Activated CD8-positive, alpha-beta T cell treated with anti-CD3 and anti-CD28 coated beads for 36 hours (primary cell): ENCODE measurements at regions not wholly inside any gene's neighbourhood (a gene's known extent, or its start where the extent isn't known, plus 50 kb on each side); places are given as distances from the start of the nearest gene placed in this dataset.

ENCODE experiments used
- ATAC-seq: fragments of 200-7000 bp; cut with Tn5 transposase; one replicate; pipeline ENCODE4 v1.10.0; 2021; ENCODE audit warnings: mild to moderate bottlenecking, moderate library complexity
- CTCF ChIA-PET: fragments of 350-600 bp; sonication (Branson Sonifier 250); formaldehyde crosslinking; loops from one replicate; lab custom pipeline; 2021; ENCODE audit warnings: antibody characterized with exemption; lab: Charles Lee
- POLR2A ChIA-PET: fragments of 350-600 bp; sonication (Branson Sonifier 250); formaldehyde crosslinking; loops from one replicate; lab custom pipeline; 2021; ENCODE audit warnings: antibody characterized with exemption; lab: Charles Lee
- DNase-seq: peaks from one replicate; pipeline ENCODE4 v3.0.0-alpha.2; 2020
- H3K27ac Mint-ChIP-seq: one replicate; pipeline ENCODE4 v1.8.0; 2021; ENCODE audit warnings: mild to moderate bottlenecking, mixed read lengths
- H3K27me3 Mint-ChIP-seq: one replicate; pipeline ENCODE4 v1.8.0; 2021; ENCODE audit warnings: mixed read lengths
- H3K36me3 Mint-ChIP-seq: one replicate; pipeline ENCODE4 v1.8.0; 2021; ENCODE audit warnings: low read depth, mixed read lengths
- H3K4me1 Mint-ChIP-seq: one replicate; pipeline ENCODE4 v1.8.0; 2021; ENCODE audit warnings: low read depth, mixed read lengths
- H3K4me3 Mint-ChIP-seq: one replicate; pipeline ENCODE4 v1.8.0; 2021; ENCODE audit warnings: mild to moderate bottlenecking, moderate library complexity, mixed read lengths
- H3K9me3 Mint-ChIP-seq: one replicate; pipeline ENCODE4 v1.8.0; 2021; ENCODE audit warnings: mixed read lengths
- intact Hi-C: fragments of 100-400 bp; cut with micrococcal nuclease; formaldehyde crosslinking; loops from one replicate; pipeline ENCODE4 v1.10.0; 2022
- TF ChIP-seq, protein P1 (sequence below): fragments of 200-600 bp; IDR thresholded peaks from one replicate; pipeline ENCODE4 v1.8.0; 2022; ENCODE audit warnings: antibody characterized with exemption, mild to moderate bottlenecking

DNA sequence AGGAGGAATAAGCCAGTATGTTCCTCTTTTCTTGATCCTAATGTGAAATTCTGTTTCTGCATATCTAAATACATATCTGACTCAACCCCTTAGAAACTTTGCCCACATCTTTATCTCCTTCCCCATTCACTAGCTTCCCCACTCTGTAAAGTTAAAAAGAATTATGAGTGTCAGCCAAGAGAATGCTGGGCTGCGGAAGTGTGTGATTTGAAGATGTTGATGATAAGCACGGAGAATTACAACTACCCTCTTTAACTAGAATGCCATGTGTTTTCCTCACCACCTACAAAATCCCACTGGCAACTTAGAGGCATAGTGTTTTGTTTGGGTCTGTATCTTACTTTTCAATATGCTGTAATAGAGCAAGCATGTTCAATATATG lies 490.4 kb upstream of the FANCL start:
- Mint-ChIP-seq H3K9me3 (no peaks in the 10 kb centered on the region), H3K27ac (no peak overlapping the region), H3K27me3 (peaks cover 8% of the 10 kb centered on the region), H3K4me3 (no peak overlapping the region), H3K36me3 (no peaks in the 10 kb centered on the region), H3K4me1 (no peaks in the 10 kb centered on the region)
- ChIA-PET CTCF (no interaction called here), POLR2A (no interaction called here)
- DNase-seq (no peak), ATAC-seq (no peak)
- intact Hi-C loops = no loop called here
- TF ChIP-seq, protein P1, sequence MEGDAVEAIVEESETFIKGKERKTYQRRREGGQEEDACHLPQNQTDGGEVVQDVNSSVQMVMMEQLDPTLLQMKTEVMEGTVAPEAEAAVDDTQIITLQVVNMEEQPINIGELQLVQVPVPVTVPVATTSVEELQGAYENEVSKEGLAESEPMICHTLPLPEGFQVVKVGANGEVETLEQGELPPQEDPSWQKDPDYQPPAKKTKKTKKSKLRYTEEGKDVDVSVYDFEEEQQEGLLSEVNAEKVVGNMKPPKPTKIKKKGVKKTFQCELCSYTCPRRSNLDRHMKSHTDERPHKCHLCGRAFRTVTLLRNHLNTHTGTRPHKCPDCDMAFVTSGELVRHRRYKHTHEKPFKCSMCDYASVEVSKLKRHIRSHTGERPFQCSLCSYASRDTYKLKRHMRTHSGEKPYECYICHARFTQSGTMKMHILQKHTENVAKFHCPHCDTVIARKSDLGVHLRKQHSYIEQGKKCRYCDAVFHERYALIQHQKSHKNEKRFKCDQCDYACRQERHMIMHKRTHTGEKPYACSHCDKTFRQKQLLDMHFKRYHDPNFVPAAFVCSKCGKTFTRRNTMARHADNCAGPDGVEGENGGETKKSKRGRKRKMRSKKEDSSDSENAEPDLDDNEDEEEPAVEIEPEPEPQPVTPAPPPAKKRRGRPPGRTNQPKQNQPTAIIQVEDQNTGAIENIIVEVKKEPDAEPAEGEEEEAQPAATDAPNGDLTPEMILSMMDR = no peak

DNA sequence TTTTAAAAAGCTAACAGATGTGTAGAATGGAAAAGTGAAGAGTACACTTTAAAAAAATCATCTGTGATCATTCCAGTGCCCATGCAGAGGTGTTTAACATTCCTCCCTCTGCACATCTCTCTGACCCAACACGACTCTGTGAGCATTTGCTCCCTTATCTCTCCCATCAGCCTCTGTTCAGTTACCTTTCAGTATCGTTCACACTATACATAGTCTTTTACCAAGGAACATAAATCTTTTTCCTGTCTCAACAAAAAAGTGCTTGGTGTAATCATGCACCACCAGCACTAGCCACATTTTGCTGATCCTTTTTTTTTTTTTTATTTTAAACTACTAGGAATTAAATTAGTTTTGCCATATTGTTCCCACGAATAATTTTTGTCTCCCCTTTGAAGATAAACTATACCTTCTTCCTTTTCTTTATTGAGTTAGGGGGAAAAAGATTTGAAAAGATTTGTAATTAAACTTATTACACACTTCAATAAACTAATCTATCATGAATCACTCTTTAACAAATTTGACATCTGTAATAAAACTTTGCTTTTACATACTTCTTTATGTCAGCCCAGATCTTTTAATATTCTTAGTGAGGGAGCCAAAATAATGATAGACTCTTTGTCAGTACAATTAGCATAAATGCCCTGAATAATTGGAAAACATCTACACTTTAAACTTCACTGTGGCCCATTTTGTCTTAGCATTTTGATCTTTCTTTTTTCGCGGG lies 489.8 kb upstream of the FANCL start:
- Mint-ChIP-seq H3K27ac (no peak overlapping the region), H3K27me3 (peaks cover 8% of the 10 kb centered on the region), H3K9me3 (no peaks in the 10 kb centered on the region), H3K4me3 (no peak overlapping the region), H3K36me3 (no peaks in the 10 kb centered on the region), H3K4me1 (no peaks in the 10 kb centered on the region)
- CTCF ChIA-PET = no interaction called here
- TF ChIP-seq, protein P1 = no peak
- DNase-seq (no peak), ATAC-seq (no peak)
- POLR2A ChIA-PET = no interaction called here
- intact Hi-C loops = no loop called here

DNA sequence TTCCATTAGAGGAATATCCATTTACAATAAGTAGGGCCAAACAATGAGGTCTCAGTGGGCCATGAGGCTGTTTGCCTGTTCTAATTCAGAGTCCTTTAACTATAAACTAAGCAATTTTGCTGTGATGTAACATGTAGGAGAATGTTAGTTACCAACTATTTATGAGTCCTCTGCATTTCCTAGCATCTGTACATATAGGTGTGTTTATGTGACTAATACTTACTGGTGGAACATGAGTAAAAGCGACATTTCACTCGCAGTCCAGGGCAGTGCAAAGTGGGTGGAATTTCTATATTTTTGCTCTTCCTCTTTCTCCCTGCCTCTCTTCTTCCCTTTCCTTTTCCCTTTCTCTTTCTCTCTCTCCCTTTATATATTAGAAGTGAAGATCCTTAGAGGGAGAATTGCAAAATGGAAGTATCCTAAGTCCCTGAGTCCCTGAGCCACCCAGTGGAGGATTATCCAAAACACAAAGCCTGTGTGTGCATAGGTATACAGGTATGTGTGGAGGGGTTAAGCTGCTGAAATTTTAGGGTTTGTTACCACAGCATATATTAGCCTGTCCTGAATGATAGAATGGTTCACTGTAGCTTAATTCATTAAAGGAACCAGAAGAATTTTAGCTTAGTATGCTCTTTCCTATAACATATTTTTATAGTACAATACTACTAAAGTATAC lies 487.0 kb upstream of the FANCL start:
- CTCF ChIA-PET = no interaction called here
- TF ChIP-seq, protein P1 = no peak
- POLR2A ChIA-PET = no interaction called here
- intact Hi-C loops = no loop called here
- ATAC-seq (no peak), DNase-seq (no peak)
- no peaks in the 10 kb centered on the region for H3K4me1 Mint-ChIP-seq
- peaks cover 8% of the 10 kb centered on the region for H3K27me3 Mint-ChIP-seq
- H3K27ac Mint-ChIP-seq = no peak overlapping the region
- no peak overlapping the region for H3K4me3 Mint-ChIP-seq
- no peaks in the 10 kb centered on the region for H3K36me3 Mint-ChIP-seq
- no peaks in the 10 kb centered on the region for H3K9me3 Mint-ChIP-seq

- CTCF ChIA-PET = interaction anchor here (1.5 kb wide), 1 partner anchor 14 kb away, joined by 3 read pairs; no protein-coding TSS in a partner anchor
Measured at GRCh38 chr2:58721912-58722591, 480.9 kb upstream of the FANCL start.

More at GRCh38 chr2:58721912-58722591, 480.9 kb upstream of the FANCL start:
- no peaks in the 10 kb centered on the region for H3K4me1 Mint-ChIP-seq
- POLR2A ChIA-PET = no interaction called here
- TF ChIP-seq, protein P1 = no peak
- no peaks in the 10 kb centered on the region for H3K27me3 Mint-ChIP-seq
- H3K36me3 Mint-ChIP-seq = no peaks in the 10 kb centered on the region
- ATAC-seq (no peak), DNase-seq (no peak)
- no peak overlapping the region for H3K4me3 Mint-ChIP-seq
- intact Hi-C loops = no loop called here
- no peaks in the 10 kb centered on the region for H3K9me3 Mint-ChIP-seq
- no peak overlapping the region for H3K27ac Mint-ChIP-seq
